NCI-H2227 (cell line): ENCODE measurements at regions not wholly inside any gene's neighbourhood (a gene's known extent, or its start where the extent isn't known, plus 50 kb on each side); places are given as distances from the start of the nearest gene placed in this dataset.

Source experiments
- DNase-seq: peaks from one replicate; lab custom pipeline; 2025; ENCODE audit not compliant: unreplicated experiment; lab: John Stamatoyannopoulos, UW

DNA sequence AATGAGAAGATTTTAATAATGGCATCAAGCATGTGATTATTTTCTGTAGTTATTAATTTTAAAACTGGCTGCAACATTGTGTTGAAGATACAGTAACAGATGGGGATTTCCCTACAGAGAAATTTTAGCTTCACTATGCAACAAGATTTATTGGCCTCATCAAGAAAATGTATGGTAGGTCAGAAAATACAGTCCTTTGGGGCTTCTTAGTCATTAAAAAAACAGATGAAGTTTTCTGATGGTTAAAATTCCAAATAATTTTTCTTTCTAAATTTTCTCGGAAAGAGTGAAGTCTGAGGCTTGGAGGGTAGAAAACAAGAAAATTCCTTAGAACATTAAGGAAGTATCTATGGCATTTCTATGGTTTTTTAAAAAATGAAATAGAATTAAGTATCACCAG, 1790.8 kb upstream of the PCDH20 start:
- no peak for DNase-seq

DNA sequence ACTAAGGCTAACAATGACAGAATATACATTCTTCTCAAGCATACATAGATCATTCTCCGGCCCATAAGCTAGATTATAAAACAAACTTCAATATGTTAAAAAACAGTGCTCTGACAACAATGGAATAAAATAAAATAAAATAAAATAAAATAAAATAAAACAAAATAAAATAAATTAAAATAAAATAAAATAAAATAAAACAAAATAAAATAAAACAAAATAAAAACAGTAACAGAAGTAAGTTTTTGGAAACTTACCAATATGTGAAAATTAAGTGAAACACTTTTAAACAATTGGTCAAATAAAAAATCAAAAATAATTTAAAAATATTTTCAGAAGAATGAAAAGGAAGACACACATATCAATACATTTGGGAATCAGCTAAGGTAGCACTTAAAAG, 1785.8 kb upstream of the PCDH20 start:
- DNase-seq: no peak

- DNase-seq: no peak
Measured at GRCh38 chr13:63199508-63199907, 1783.9 kb upstream of the PCDH20 start.

DNA sequence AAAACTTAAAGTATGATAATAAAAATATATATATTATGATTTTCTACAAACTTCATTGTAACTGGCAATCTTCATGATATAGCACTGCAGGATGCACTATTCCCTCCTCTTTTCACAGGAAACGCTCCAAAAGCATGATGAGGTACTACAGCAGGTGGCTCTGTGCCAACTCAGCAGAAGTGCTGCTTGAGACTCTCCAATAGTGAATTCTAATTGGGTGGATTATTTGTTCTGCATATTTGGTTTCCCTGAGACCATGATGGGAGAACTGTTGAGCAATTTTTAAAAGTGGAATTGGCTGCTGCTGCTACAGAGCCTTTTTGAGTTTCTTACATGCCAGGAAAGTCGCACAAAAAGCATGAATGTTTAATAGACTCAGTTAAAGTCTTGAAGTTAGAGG, 1782.4 kb upstream of the PCDH20 start:
- no peak for DNase-seq

GRCh38 chr13:63195726-63196125, 1780.1 kb upstream of the PCDH20 start:
- no peak for DNase-seq

- DNase-seq: no peak
Measured at GRCh38 chr13:63190742-63191141, 1775.1 kb upstream of the PCDH20 start.

- DNase-seq: no peak
Measured at GRCh38 chr13:63190219-63190618, 1774.6 kb upstream of the PCDH20 start.

GRCh38 chr13:63189712-63190111, 1774.1 kb upstream of the PCDH20 start:
- no peak for DNase-seq

DNA sequence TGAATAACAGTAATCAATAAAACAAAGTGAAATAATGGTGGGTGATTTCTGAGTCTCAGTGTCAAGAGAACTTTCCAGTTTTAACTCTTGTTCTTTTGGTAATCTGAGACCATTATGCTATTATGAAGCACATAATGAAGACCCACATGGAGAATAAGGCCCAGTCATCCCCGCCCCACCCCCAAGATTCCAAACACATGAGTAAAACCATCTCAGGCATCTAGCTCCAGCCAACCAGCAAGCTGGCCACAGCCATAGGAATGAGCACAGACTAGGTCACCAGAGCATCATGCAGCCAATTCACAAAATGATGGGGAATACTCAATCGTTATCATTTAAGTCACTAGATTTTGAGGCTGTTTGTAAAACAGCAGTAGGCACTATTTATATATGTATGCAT, 1769.0 kb upstream of the PCDH20 start:
- DNase-seq: no peak

DNA sequence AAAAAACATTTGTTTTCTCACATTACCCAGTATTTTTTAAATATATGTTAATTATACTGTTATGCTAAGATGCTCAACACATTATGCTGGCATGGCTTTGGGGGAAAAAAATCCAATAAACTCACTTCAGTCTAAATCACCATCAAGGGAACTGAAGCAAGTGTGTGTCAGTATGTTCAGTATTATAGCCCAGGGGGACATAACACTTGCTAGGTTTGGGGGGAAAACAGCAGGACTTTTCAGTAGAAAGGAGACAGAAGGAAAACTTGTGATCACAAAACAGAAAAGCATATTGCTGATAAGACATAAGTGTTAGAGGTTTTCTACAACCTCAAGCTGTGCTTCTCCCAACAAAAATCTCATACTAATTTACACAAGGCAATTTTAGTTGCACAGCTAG, 1759.9 kb upstream of the PCDH20 start:
- no peak for DNase-seq

GRCh38 chr13:63167699-63168337, 1752.2 kb upstream of the PCDH20 start:
- DNase-seq: no peak

- DNase-seq: no peak
Measured at GRCh38 chr13:63166345-63166744, 1750.7 kb upstream of the PCDH20 start.

- DNase-seq: no peak
Measured at GRCh38 chr13:63163903-63164302, 1748.3 kb upstream of the PCDH20 start.

DNA sequence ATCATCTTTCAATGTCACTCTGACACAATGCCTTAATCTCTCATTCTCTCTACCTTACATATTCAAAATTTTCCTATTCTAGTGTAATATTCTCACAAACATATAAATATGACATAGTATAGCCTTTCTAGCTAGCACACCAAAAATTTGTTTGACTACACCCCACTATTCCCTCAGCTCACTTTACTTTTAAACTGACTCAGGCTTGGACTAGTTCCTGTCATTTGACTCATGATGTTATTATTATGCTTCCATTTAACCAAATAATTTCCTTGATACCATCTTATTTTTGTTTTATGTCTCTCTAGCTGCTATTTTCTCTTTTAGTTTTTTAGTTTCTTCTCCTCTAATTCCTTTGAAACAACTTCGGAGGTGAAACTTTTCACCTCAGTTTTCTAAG, 1745.6 kb upstream of the PCDH20 start:
- DNase-seq: no peak

- no peak for DNase-seq
Measured at GRCh38 chr13:63156816-63157215, 1741.2 kb upstream of the PCDH20 start.

- no peak for DNase-seq
Measured at GRCh38 chr13:63149375-63149774, 1733.7 kb upstream of the PCDH20 start.

- DNase-seq: no peak
Measured at GRCh38 chr13:63139277-63139676, 1723.6 kb upstream of the PCDH20 start.

GRCh38 chr13:63129995-63130394, 1714.3 kb upstream of the PCDH20 start:
- DNase-seq: no peak

DNA sequence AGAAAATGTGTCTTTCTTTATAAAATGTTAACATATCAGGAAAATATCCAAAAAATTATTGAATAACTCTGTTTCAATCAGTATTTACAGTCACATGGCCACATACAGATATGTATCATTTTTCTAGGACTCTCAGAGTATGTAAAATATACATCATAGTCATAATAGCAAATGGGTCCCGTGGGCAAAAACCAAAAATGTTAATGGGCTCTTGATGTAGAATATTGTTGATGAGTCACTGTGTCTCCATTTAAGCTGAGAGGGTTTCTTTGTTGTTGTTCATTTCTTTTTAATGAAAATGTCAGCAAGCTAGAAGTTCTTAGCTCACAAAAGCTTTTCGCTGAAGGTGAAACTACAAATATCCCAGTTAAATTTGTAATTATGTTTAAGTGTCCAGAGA, 1713.1 kb upstream of the PCDH20 start:
- no peak for DNase-seq

DNA sequence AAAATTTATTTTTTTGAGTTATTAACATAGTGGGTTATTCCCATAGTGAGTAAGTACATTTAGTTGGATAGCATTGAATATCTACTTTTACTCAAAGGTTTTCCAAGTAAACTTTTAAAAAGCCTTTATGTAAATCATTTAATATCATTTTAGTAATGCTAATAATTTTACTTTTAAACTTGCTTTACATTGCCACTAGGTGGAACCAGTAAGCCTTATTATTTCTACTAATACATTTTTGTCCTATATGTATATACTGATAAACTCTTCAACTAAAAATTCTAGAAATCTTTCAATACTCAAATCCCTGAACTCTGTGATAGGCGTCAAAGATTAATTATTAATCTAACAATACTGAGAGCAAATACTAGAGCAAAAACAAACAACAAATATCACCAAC, 1709.2 kb upstream of the PCDH20 start:
- no peak for DNase-seq

DNA sequence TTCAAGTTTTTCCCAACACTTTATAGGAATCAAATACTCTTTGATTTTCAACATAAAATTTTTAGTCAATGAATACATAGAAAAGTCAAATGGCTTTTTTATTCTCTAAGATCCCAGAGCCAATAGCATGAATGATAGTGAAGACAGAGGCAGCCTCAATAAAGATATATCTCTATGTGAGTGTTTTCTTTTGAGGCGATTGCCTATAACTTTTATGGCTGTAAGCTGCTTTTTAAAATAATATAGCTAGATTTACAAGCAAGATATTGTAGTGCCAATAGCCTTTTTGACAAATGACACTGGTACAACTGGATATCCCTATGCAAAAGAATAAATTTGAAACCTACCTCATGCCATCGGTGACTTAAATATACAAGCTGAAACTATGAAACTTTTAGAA, 1705.2 kb upstream of the PCDH20 start:
- DNase-seq: no peak

GRCh38 chr13:63117710-63118109, 1702.1 kb upstream of the PCDH20 start:
- DNase-seq: no peak

GRCh38 chr13:63112799-63113395, 1697.2 kb upstream of the PCDH20 start:
- DNase-seq: no peak
